ENCODE measurements at regions not wholly inside any gene's neighbourhood (a gene's known extent, or its start where the extent isn't known, plus 50 kb on each side); places are given as distances from the start of the nearest gene placed in this dataset.
A peak's percentile ranks its signal among the peaks of the same experiment; 100 is the strongest.
"Not testable (repeated sequence)": the region's sequence is repeated elsewhere in the genome, so short reads cannot be mapped to it uniquely, and the experiment has no call there.

DNA sequence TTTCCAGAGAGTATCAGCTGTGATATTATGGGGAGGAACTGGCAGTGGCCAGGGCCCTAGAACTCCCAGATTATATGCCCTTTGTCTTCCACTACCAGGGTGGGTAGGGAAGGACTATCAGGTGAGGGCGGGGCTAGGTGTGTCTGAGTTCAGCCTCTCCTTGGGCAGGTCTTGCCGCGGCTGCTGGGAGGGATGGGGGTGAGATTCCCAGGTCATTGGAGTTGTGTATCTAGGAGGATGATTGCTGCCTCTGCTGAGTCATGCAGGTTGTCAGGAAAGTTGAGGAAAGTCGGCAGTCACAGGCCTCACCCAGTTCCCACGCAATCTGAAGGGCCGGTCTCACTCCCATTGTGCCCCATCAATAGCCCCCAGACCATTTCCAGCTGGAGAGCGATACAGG lies 185.2 kb downstream of the DKK1 start:
- H3K27ac Mint-ChIP-seq = no peak overlapping the region
- TF ChIP-seq, protein P1, sequence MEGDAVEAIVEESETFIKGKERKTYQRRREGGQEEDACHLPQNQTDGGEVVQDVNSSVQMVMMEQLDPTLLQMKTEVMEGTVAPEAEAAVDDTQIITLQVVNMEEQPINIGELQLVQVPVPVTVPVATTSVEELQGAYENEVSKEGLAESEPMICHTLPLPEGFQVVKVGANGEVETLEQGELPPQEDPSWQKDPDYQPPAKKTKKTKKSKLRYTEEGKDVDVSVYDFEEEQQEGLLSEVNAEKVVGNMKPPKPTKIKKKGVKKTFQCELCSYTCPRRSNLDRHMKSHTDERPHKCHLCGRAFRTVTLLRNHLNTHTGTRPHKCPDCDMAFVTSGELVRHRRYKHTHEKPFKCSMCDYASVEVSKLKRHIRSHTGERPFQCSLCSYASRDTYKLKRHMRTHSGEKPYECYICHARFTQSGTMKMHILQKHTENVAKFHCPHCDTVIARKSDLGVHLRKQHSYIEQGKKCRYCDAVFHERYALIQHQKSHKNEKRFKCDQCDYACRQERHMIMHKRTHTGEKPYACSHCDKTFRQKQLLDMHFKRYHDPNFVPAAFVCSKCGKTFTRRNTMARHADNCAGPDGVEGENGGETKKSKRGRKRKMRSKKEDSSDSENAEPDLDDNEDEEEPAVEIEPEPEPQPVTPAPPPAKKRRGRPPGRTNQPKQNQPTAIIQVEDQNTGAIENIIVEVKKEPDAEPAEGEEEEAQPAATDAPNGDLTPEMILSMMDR (IDR thresholded peaks at IDR 0.05) = no peak
- no peaks in the 10 kb centered on the region for H3K4me1 Mint-ChIP-seq
- peaks cover 8% of the 10 kb centered on the region for H3K27me3 Mint-ChIP-seq (ENCODE audit: low read depth, poor library complexity)
- DNase-seq = no peak
- no peak overlapping the region for H3K4me3 Mint-ChIP-seq
- peaks cover 70% of the 10 kb centered on the region for H3K9me3 Mint-ChIP-seq
- H3K36me3 Mint-ChIP-seq (ENCODE audit: low read depth) = peaks cover 24% of the 10 kb centered on the region

DNA sequence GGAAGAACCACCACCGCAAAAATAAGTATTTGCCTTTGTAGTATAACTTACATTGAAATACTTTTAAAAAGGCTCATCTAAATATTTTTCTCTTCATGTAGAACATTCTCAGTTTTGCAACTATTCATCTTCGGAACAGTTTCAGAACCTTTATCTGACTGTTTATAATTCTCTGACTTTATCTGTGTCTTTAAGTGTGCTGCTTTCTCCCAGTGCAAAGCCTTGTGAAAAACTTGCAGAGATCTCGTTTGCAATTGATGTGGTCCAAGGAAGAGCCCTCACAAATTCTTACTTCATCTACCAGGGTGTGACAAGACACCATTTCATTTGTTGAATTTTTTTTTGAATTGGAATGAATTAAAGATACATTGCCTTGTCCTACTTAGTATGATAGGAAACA lies 186.4 kb downstream of the DKK1 start:
- TF ChIP-seq, protein P1 (IDR thresholded peaks at IDR 0.05) = no peak
- Mint-ChIP-seq H3K36me3 (ENCODE audit: low read depth) (peaks cover 32% of the 10 kb centered on the region), H3K9me3 (peaks cover 82% of the 10 kb centered on the region), H3K27me3 (ENCODE audit: low read depth, poor library complexity) (peaks cover 8% of the 10 kb centered on the region), H3K4me1 (no peaks in the 10 kb centered on the region), H3K4me3 (no peak overlapping the region), H3K27ac (no peak overlapping the region)
- no peak for DNase-seq

DNA sequence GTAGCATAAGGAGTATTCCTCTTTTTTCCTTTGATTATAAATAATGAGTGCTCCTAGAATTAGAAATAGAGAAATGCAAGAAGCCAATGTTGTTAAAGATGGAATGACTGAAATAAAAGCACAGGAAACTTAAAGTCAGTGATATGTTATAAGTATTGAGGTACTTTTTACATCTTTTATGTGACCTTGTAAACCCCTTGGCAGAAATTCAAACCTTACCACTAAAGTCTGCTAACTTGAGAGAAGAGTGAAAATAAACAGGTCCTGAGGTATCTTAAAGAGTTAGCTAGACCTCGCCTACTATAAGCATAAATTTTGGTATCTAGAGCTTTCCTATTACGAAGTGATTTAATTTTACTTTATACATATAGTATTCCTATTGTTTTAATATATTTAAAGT lies 188.2 kb downstream of the DKK1 start:
- H3K9me3 Mint-ChIP-seq = peaks cover 84% of the 10 kb centered on the region
- TF ChIP-seq, protein P1 (IDR thresholded peaks at IDR 0.05) = no peak
- no peak for DNase-seq

DNA sequence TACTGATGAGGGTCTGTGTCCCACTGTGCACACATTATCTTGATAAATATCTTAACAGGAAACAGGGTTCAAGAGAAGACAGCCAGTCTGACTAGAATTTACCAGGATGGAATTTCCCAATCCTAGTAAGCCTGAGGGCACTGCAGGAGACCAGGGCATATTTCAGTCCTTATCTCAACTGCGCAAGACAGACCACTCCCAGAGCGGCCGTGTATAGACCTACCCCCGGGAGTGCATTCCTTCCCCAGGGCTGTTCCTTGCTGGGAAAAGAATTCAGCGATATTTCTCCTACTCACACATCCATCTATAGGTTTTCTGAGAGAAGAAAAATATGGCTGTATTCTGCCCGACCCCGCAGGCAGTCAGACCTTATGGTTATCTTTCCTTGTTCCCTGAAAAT lies 191.3 kb downstream of the DKK1 start:
- not testable (repeated sequence) for DNase-seq
- Mint-ChIP-seq H3K9me3 (peaks cover 89% of the 10 kb centered on the region), H3K36me3 (ENCODE audit: low read depth) (peaks cover 30% of the 10 kb centered on the region)

More for the DNA sequence above, 188.2 kb downstream of the DKK1 start:
- H3K36me3 Mint-ChIP-seq (ENCODE audit: low read depth) = peaks cover 37% of the 10 kb centered on the region
- no peaks in the 10 kb centered on the region for H3K27me3 Mint-ChIP-seq (ENCODE audit: low read depth, poor library complexity)
- H3K4me1 Mint-ChIP-seq = no peaks in the 10 kb centered on the region
- H3K4me3 Mint-ChIP-seq = no peak overlapping the region
- no peak overlapping the region for H3K27ac Mint-ChIP-seq

DNA sequence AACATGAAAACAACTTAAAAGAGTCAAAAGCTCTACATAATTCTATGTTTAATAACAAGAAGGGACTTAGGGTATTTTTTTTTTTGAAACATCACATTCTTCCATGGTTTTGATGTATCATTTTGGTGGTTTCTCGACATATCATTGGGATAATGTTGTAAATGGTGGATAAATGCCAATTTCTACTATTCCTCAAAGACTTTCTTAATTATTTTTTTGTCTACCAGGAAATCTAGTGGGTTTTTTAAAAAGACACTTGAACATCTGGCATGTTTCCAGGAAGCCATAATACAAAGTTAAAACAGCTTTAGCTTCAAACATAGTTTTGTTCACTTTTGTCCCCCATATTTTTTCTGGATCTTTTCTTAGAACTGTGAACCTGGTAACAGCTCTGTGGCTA lies 200.4 kb downstream of the DKK1 start:
- Mint-ChIP-seq H3K4me1 (peaks cover 19% of the 10 kb centered on the region), H3K27ac (no peak overlapping the region), H3K9me3 (peaks cover 60% of the 10 kb centered on the region), H3K27me3 (ENCODE audit: low read depth, poor library complexity) (no peaks in the 10 kb centered on the region), H3K36me3 (ENCODE audit: low read depth) (peaks cover 35% of the 10 kb centered on the region), H3K4me3 (no peak overlapping the region)
- TF ChIP-seq, protein P1 (IDR thresholded peaks at IDR 0.05) = no peak
- no peak for DNase-seq

More for the DNA sequence above, 191.3 kb downstream of the DKK1 start:
- not testable (repeated sequence) for H3K4me1 Mint-ChIP-seq; H3K27me3 Mint-ChIP-seq (ENCODE audit: low read depth, poor library complexity); H3K27ac Mint-ChIP-seq; H3K4me3 Mint-ChIP-seq

DNA sequence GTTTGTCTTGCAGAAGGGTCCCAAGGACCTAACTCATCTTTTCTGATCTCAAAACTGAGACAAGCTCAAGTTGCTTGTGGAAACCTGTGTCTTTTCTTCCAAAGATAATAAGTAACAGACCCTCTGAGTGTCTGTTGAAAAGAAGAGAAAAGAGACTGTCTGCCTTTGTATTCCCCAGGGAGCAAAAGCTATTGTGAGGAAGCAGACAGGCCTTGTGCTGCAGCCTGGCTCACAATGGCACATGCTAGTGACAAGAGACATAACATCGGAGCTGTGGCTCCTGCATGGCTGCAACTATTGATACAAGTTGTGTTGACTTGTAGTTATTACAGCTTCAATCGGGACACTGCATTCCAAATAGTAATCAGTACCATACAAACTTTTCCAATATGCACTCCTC lies 202.9 kb downstream of the DKK1 start:
- peak overlapping the region; percentile 95 for H3K27ac Mint-ChIP-seq
- DNase-seq = peak; percentile 18

More for the DNA sequence above, 202.9 kb downstream of the DKK1 start:
- peaks cover 19% of the 10 kb centered on the region for H3K4me1 Mint-ChIP-seq
- H3K36me3 Mint-ChIP-seq (ENCODE audit: low read depth) = peaks cover 16% of the 10 kb centered on the region
- H3K27me3 Mint-ChIP-seq (ENCODE audit: low read depth, poor library complexity) = no peaks in the 10 kb centered on the region
- no peak overlapping the region for H3K4me3 Mint-ChIP-seq
- TF ChIP-seq, protein P1 (IDR thresholded peaks at IDR 0.05) = no peak
- H3K9me3 Mint-ChIP-seq = peaks cover 42% of the 10 kb centered on the region

Data from nephron progenitor cell (in vitro differentiated cells).